Prostate gland (tissue), 2 donors: ENCODE measurements at regions not wholly inside any gene's neighbourhood (a gene's known extent, or its start where the extent isn't known, plus 50 kb on each side); places are given as distances from the start of the nearest gene placed in this dataset.

ENCODE experiments used
- POLR2A ChIP-seq: fragments of 450-650 bp; IDR thresholded peaks from one replicate; pipeline ENCODE4 v1.6.1; 2016; ENCODE audit warnings: antibody characterized with exemption, mild to moderate bottlenecking
- POLR2AphosphoS5 ChIP-seq: sonication (generic); formaldehyde crosslinking; IDR thresholded peaks from one replicate; pipeline ENCODE4 v1.6.1; 2017; ENCODE audit warnings: antibody characterized with exemption
- TF ChIP-seq, protein P1 (sequence below), 4 experiments: fragments of 200-600 bp in 2 of 4; fragments of 450-650 bp in 2 of 4; sonication (generic) in 2 of 4; IDR thresholded peaks; 1 replicate in 3 of 4; 2 replicates in 1 of 4; pipeline ENCODE4 v1.5.1; 2016 to 2019; ENCODE audit warnings: antibody characterized with exemption in 4 of 4, mild to moderate bottlenecking in 2 of 4, moderate library complexity in 2 of 4

DNA sequence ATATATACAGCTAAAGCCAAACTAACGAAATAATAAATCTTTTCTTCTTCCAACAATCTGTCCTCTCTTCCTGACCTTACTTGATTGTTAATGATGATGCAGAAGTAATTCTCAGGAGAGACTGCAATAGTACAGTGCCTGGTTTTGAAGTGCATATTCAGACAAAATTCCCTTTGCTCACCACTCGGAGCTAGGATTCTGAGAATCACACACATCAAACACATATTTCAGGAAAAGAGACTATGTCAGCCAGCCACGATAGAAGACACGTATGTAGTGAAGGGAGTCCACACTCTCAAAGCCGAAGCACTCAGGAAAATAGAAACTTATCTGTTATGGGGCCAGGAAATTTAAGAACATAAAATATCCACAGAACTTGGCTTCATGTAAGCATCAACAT, 362.5 kb upstream of the FAT1 start:
- TF ChIP-seq POLR2AphosphoS5, result no peak
- TF ChIP-seq POLR2A, result no peak
- TF ChIP-seq, protein P1, sequence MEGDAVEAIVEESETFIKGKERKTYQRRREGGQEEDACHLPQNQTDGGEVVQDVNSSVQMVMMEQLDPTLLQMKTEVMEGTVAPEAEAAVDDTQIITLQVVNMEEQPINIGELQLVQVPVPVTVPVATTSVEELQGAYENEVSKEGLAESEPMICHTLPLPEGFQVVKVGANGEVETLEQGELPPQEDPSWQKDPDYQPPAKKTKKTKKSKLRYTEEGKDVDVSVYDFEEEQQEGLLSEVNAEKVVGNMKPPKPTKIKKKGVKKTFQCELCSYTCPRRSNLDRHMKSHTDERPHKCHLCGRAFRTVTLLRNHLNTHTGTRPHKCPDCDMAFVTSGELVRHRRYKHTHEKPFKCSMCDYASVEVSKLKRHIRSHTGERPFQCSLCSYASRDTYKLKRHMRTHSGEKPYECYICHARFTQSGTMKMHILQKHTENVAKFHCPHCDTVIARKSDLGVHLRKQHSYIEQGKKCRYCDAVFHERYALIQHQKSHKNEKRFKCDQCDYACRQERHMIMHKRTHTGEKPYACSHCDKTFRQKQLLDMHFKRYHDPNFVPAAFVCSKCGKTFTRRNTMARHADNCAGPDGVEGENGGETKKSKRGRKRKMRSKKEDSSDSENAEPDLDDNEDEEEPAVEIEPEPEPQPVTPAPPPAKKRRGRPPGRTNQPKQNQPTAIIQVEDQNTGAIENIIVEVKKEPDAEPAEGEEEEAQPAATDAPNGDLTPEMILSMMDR (IDR thresholded peaks at IDR 0.05), result no peak
